Breast epithelium (tissue), 4 donors: ENCODE measurements at regions not wholly inside any gene's neighbourhood (a gene's known extent, or its start where the extent isn't known, plus 50 kb on each side); places are given as distances from the start of the nearest gene placed in this dataset.

Experiments
- DNase-seq, 2 donors: peaks; one replicate each; pipeline ENCODE4 v3.0.0-alpha.2; 2019; ENCODE audit warnings: low spot score in 2 of 2
- H3K27ac ChIP-seq, 2 donors: fragments of 200-600 bp; sonication (generic) in 1 of 2; one replicate each; pipeline ENCODE4 v1.5.1; 2016 to 2019; ENCODE audit warnings: mild to moderate bottlenecking in 1 of 2
- H3K27me3 ChIP-seq, 2 donors: fragments of 200-600 bp; sonication (generic) in 1 of 2; one replicate each; pipeline versions ENCODE4 v1.5.1 to v1.6.0; 2017 to 2019; ENCODE audit warnings: control low read depth in 1 of 2, mild to moderate bottlenecking in 1 of 2
- H3K36me3 ChIP-seq: fragments of 200-600 bp; one replicate; pipeline ENCODE4 v1.5.1; 2019
- H3K4me1 ChIP-seq, 2 donors: fragments of 200-600 bp; sonication (generic); one replicate each; pipeline ENCODE4 v1.5.1; 2016 to 2019; ENCODE audit warnings: control low read depth in 1 of 2
- H3K4me3 ChIP-seq, 3 donors: fragments of 200-600 bp; sonication (generic); 1 replicate in 2 of 3; 2 replicates in 1 of 3; pipeline ENCODE4 v1.5.1; 2016 to 2019; ENCODE audit warnings: mild to moderate bottlenecking in 3 of 3, moderate library complexity in 2 of 3
- H3K9me3 ChIP-seq, 2 donors: fragments of 200-600 bp; sonication (generic) in 1 of 2; one replicate each; pipeline ENCODE4 v1.5.1; 2016 to 2019; ENCODE audit warnings: control low read depth in 1 of 2
- POLR2A ChIP-seq: fragments of 450-650 bp; IDR thresholded peaks from one replicate; pipeline ENCODE4 v1.6.1; 2016; ENCODE audit warnings: antibody characterized with exemption, mild to moderate bottlenecking, moderate library complexity
- POLR2AphosphoS5 ChIP-seq, 3 donors: sonication (generic); formaldehyde crosslinking; IDR thresholded peaks; one replicate each; pipeline ENCODE4 v1.6.1; 2017; ENCODE audit warnings: antibody characterized with exemption in 3 of 3
- intact Hi-C: fragments of 100-400 bp; cut with DNase I; formaldehyde crosslinking; loops from one replicate; pipeline ENCODE4 v1.15.1; 2023; ENCODE audit warnings: low total_unique reads
- TF ChIP-seq, protein P1 (sequence below), 3 donors: fragments of 450-650 bp; IDR thresholded peaks; one replicate each; pipeline ENCODE4 v1.5.1; 2016 to 2017; ENCODE audit warnings: antibody characterized with exemption in 3 of 3, mild to moderate bottlenecking in 3 of 3, moderate library complexity in 3 of 3

DNA sequence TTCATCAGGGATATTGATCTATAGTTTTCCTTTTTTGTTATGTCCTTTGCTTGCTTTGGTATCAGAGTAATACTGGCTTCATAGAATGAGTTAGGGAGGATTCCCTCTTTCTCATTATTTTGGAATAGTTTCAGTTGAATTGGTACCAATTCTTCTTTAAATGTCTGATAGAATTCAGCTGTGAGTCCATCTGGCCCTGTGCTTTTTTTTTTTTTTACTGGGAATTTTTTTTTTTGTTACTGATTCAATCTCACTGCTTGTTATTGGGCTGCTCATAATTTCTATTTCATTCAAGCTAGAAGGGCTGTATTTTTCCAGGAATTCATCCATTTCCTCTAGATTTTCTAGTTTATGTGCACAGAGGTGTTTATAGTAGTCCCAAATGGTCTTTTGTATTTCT lies 103.9 kb downstream of the RND3 start:
- TF ChIP-seq POLR2A (no peak), POLR2AphosphoS5 (IDR thresholded peaks at IDR 0.05) (no peak)
- TF ChIP-seq, protein P1, sequence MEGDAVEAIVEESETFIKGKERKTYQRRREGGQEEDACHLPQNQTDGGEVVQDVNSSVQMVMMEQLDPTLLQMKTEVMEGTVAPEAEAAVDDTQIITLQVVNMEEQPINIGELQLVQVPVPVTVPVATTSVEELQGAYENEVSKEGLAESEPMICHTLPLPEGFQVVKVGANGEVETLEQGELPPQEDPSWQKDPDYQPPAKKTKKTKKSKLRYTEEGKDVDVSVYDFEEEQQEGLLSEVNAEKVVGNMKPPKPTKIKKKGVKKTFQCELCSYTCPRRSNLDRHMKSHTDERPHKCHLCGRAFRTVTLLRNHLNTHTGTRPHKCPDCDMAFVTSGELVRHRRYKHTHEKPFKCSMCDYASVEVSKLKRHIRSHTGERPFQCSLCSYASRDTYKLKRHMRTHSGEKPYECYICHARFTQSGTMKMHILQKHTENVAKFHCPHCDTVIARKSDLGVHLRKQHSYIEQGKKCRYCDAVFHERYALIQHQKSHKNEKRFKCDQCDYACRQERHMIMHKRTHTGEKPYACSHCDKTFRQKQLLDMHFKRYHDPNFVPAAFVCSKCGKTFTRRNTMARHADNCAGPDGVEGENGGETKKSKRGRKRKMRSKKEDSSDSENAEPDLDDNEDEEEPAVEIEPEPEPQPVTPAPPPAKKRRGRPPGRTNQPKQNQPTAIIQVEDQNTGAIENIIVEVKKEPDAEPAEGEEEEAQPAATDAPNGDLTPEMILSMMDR (IDR thresholded peaks at IDR 0.05), result no peak
- DNase-seq, result no peak
- Histone ChIP-seq H3K27me3 (no peaks in the 10 kb centered on the region), H3K36me3 (no peaks in the 10 kb centered on the region), H3K4me1 (no peaks in the 10 kb centered on the region), H3K4me3 (no peak overlapping the region), H3K27ac (no peak overlapping the region), H3K9me3 (peaks cover 0 to 6% of the 10 kb centered on the region in 2 donors)
- intact Hi-C loops, result no loop called here

DNA sequence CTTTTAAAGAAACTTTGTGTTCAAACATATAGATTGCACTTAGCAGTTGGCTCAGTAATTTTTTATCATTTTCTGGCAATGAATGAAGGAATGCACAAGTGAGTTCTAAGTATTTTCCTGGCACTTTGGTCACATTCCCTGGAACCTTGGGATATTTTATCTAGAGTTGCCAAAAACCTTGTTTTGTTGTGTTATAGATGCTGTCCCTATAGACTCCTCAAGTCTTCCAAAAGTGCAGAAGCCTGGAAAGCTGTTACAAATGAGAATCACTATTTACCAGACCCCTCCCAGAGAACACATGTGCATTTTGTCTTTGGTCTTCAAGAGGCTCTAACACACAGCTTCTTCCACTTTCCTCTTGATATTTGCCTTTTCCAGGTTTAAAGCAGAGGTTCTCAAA lies 108.3 kb downstream of the RND3 start:
- no peak for DNase-seq
- H3K36me3 ChIP-seq, result no peaks in the 10 kb centered on the region
- H3K4me1 ChIP-seq, result no peaks in the 10 kb centered on the region
- H3K9me3 ChIP-seq, result no peaks in the 10 kb centered on the region
- TF ChIP-seq POLR2A, result no peak
- TF ChIP-seq, protein P1 (IDR thresholded peaks at IDR 0.05), result no peak
- TF ChIP-seq POLR2AphosphoS5 (IDR thresholded peaks at IDR 0.05), result no peak
- intact Hi-C loops, result no loop called here
- no peak overlapping the region for H3K4me3 ChIP-seq
- H3K27ac ChIP-seq, result no peak overlapping the region
- H3K27me3 ChIP-seq, result no peaks in the 10 kb centered on the region

DNA sequence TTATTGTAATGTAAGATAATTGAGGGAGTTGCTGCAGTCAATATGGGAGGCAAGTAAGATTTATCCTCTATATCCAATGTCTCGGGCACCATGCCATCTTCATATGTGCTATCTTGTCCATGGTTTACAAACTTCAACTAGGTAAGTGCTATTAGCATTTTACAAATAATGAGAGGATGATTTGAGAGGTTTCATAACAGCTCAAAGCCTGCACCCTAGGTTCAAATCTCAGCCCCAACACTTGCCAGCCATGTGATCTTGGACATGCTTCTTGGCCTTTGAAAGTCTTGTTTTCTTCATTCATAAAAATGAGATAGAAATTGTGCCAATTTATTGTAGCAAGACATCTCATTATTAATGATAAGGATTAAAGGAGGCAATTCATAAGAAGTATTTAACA lies 108.8 kb downstream of the RND3 start:
- no peaks in the 10 kb centered on the region for H3K9me3 ChIP-seq
- no peak overlapping the region for H3K4me3 ChIP-seq
- TF ChIP-seq POLR2A (no peak), POLR2AphosphoS5 (IDR thresholded peaks at IDR 0.05) (no peak)
- TF ChIP-seq, protein P1 (IDR thresholded peaks at IDR 0.05), result no peak
- no peaks in the 10 kb centered on the region for H3K4me1 ChIP-seq
- no peak for DNase-seq
- intact Hi-C loops, result no loop called here
- no peaks in the 10 kb centered on the region for H3K36me3 ChIP-seq
- H3K27me3 ChIP-seq, result no peaks in the 10 kb centered on the region
- H3K27ac ChIP-seq, result no peak overlapping the region

DNA sequence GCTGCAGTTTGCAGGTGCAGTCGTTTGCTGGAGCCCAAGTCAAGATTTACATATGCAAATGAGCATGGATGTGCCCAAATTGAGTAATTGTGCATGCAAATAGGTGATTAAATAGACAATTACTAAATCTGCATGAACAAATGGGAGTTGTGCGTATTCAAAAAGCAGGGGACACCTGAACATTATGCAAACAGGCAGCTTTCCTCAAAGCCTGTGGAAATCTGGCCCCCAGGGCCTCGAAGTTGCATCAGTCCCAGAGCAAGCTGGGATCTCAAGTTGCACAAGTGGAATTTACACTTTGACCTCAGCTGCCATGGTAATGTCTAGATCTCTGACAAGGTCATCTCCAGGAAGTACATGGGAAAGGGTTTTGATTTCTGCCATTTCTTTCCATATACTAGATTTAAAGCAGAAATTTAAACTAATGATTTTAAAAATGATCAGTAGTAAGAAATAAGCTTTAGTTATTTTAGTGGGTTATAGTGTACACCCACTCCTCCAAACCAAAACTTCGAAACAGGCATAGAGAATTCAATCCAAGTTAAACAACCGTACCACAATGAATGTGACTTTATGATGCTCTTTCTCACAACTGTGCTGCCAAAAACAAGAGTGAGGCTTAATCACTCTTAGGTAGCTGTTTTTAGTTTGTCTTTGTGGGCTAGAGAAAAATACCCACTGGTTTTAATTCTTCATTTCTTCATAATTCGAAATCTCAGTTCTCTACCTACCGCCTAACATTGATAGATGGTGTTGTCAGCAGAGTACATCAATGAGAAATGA lies 110.7 kb downstream of the RND3 start:
- Histone ChIP-seq H3K27me3 (no peaks in the 10 kb centered on the region), H3K36me3 (no peaks in the 10 kb centered on the region), H3K4me1 (no peaks in the 10 kb centered on the region), H3K9me3 (no peaks in the 10 kb centered on the region), H3K4me3 (no peak overlapping the region), H3K27ac (no peak overlapping the region)
- intact Hi-C loops, result no loop called here
- no peak for TF ChIP-seq POLR2A
- no peak for TF ChIP-seq POLR2AphosphoS5 (IDR thresholded peaks at IDR 0.05)
- TF ChIP-seq, protein P1 (IDR thresholded peaks at IDR 0.05), result no peak
- no peak for DNase-seq

DNA sequence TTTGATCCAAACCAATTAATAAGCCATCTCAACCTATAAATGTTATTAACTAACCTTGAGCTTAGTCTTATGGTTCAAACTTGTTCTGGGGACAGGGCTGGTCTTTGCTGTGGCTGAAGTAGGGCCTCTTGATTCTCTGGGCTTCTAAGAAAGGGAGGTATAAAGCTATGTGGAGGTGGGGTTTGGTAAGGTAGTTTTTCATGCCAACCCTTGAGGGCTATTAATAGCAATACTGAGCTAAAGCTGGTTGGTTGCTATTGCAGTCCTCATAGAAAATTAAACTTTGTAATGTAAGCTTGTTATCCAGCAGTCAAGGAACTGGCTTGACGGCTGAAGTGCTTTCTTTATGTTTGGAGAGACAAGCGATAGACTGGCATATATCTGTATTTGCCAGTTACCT lies 112.1 kb downstream of the RND3 start:
- H3K27me3 ChIP-seq, result no peaks in the 10 kb centered on the region
- H3K4me1 ChIP-seq, result no peaks in the 10 kb centered on the region
- H3K36me3 ChIP-seq, result no peaks in the 10 kb centered on the region
- DNase-seq, result no peak
- H3K27ac ChIP-seq, result no peak overlapping the region
- H3K9me3 ChIP-seq, result no peaks in the 10 kb centered on the region
- TF ChIP-seq, protein P1 (IDR thresholded peaks at IDR 0.05), result no peak
- TF ChIP-seq POLR2A, result no peak
- no peak for TF ChIP-seq POLR2AphosphoS5 (IDR thresholded peaks at IDR 0.05)
- intact Hi-C loops, result no loop called here
- no peak overlapping the region for H3K4me3 ChIP-seq
